Suprapubic skin (tissue), 4 donors: ENCODE measurements at regions not wholly inside any gene's neighbourhood (a gene's known extent, or its start where the extent isn't known, plus 50 kb on each side); places are given as distances from the start of the nearest gene placed in this dataset.

Experiments
- DNase-seq, 2 donors: peaks; one replicate each; pipeline ENCODE4 v3.0.0-alpha.2; 2019; ENCODE audit warnings: low spot score in 2 of 2
- H3K27ac ChIP-seq: fragments of 200-600 bp; sonication (generic); one replicate; pipeline ENCODE4 v1.5.1; 2019
- H3K27me3 ChIP-seq: fragments of 200-600 bp; sonication (generic); one replicate; pipeline ENCODE4 v1.5.1; 2019
- H3K36me3 ChIP-seq: fragments of 200-600 bp; sonication (generic); one replicate; pipeline ENCODE4 v1.5.1; 2019
- H3K4me1 ChIP-seq: fragments of 200-600 bp; sonication (generic); one replicate; pipeline ENCODE4 v1.5.1; 2019
- H3K4me3 ChIP-seq: fragments of 200-600 bp; sonication (generic); one replicate; pipeline ENCODE4 v1.5.1; 2019; ENCODE audit warnings: mild to moderate bottlenecking
- H3K9me3 ChIP-seq: fragments of 200-600 bp; sonication (generic); one replicate; pipeline ENCODE4 v1.5.1; 2019
- CTCF ChIP-seq, 2 donors: fragments of 200-600 bp in 1 of 2; fragments of 450-650 bp in 1 of 2; sonication (generic) in 1 of 2; IDR thresholded peaks; one replicate each; pipeline ENCODE4 v1.5.1; 2016 to 2019; ENCODE audit warnings: antibody characterized with exemption in 2 of 2, mild to moderate bottlenecking in 1 of 2, moderate library complexity in 1 of 2
- EP300 ChIP-seq: sonication (generic); formaldehyde crosslinking; IDR thresholded peaks from one replicate; pipeline ENCODE4 v1.6.1; 2017; ENCODE audit warnings: antibody characterized with exemption
- POLR2A ChIP-seq, 2 donors: fragments of 450-650 bp; IDR thresholded peaks; one replicate each; pipeline ENCODE4 v1.6.1; 2017; ENCODE audit warnings: antibody characterized with exemption in 2 of 2, mild to moderate bottlenecking in 2 of 2, moderate library complexity in 2 of 2
- POLR2AphosphoS5 ChIP-seq, 3 donors: sonication (generic); formaldehyde crosslinking; IDR thresholded peaks; one replicate each; pipeline ENCODE4 v1.6.1; 2017; ENCODE audit warnings: antibody characterized with exemption in 3 of 3
- WGBS: methylation state at CpG from one replicate; pipeline ENCODE4 v1.1.5; 2018; 5-methylcytosine and 5-hydroxymethylcytosine counted together

- TF ChIP-seq EP300 (no peak), POLR2AphosphoS5 (IDR thresholded peaks at IDR 0.05) (no peak), CTCF (IDR thresholded peaks at IDR 0.05) (no peak), POLR2A (IDR thresholded peaks at IDR 0.05) (no peak)
- WGBS: 56% methylated on average over 2 of the region's 2 CpGs
- Histone ChIP-seq H3K9me3 (no peaks in the 10 kb centered on the region), H3K27me3 (no peaks in the 10 kb centered on the region), H3K4me3 (no peak overlapping the region), H3K27ac (no peak overlapping the region), H3K36me3 (no peaks in the 10 kb centered on the region), H3K4me1 (no peaks in the 10 kb centered on the region)
- DNase-seq: no peak
Measured at GRCh38 chr3:137296116-137296515, 338.3 kb downstream of the IL20RB start.

- TF ChIP-seq POLR2A (IDR thresholded peaks at IDR 0.05) (no peak), CTCF (IDR thresholded peaks at IDR 0.05) (no peak), POLR2AphosphoS5 (IDR thresholded peaks at IDR 0.05) (no peak), EP300 (no peak)
- WGBS: 89% methylated on average over 1 of the region's 1 CpG
Measured at GRCh38 chr3:137297770-137298169, 340.0 kb downstream of the IL20RB start.

GRCh38 chr3:137300703-137301102, 342.9 kb downstream of the IL20RB start:
- Histone ChIP-seq H3K36me3 (no peaks in the 10 kb centered on the region), H3K27me3 (no peaks in the 10 kb centered on the region), H3K4me3 (no peak overlapping the region), H3K9me3 (no peaks in the 10 kb centered on the region), H3K4me1 (no peaks in the 10 kb centered on the region), H3K27ac (no peak overlapping the region)
- TF ChIP-seq POLR2A (IDR thresholded peaks at IDR 0.05) (no peak), EP300 (no peak), CTCF (IDR thresholded peaks at IDR 0.05) (no peak)
- DNase-seq: no peak
- 62% methylated on average over 2 of the region's 2 CpGs for WGBS

More at GRCh38 chr3:137297770-137298169, 340.0 kb downstream of the IL20RB start:
- no peak overlapping the region for H3K4me3 ChIP-seq
- H3K36me3 ChIP-seq: no peaks in the 10 kb centered on the region
- H3K9me3 ChIP-seq: no peaks in the 10 kb centered on the region
- H3K27ac ChIP-seq: no peak overlapping the region
- no peaks in the 10 kb centered on the region for H3K4me1 ChIP-seq
- H3K27me3 ChIP-seq: no peaks in the 10 kb centered on the region
- DNase-seq: no peak

- H3K4me3 ChIP-seq: no peak overlapping the region
- no peaks in the 10 kb centered on the region for H3K36me3 ChIP-seq
- H3K27me3 ChIP-seq: no peaks in the 10 kb centered on the region
- no peaks in the 10 kb centered on the region for H3K4me1 ChIP-seq
- DNase-seq: no peak
- 54% methylated on average over 1 of the region's 1 CpG for WGBS
- no peaks in the 10 kb centered on the region for H3K9me3 ChIP-seq
- TF ChIP-seq POLR2A (IDR thresholded peaks at IDR 0.05) (no peak), EP300 (no peak), CTCF (IDR thresholded peaks at IDR 0.05) (no peak), POLR2AphosphoS5 (IDR thresholded peaks at IDR 0.05) (no peak)
- H3K27ac ChIP-seq: no peak overlapping the region
Measured at GRCh38 chr3:137304313-137305056, 346.7 kb downstream of the IL20RB start.

GRCh38 chr3:137324114-137324513, 366.3 kb downstream of the IL20RB start:
- TF ChIP-seq EP300: no peak
- TF ChIP-seq POLR2A (IDR thresholded peaks at IDR 0.05): no peak
- H3K36me3 ChIP-seq: no peaks in the 10 kb centered on the region
- no peak overlapping the region for H3K27ac ChIP-seq
- H3K4me1 ChIP-seq: no peaks in the 10 kb centered on the region
- H3K27me3 ChIP-seq: no peaks in the 10 kb centered on the region
- H3K9me3 ChIP-seq: peaks cover 7% of the 10 kb centered on the region
- no peak overlapping the region for H3K4me3 ChIP-seq
- WGBS: 98% methylated on average over 2 of the region's 2 CpGs
- DNase-seq: no peak
